ENCODE measurements at regions not wholly inside any gene's neighbourhood (a gene's known extent, or its start where the extent isn't known, plus 50 kb on each side); places are given as distances from the start of the nearest gene placed in this dataset.
"Not testable (repeated sequence)": the region's sequence is repeated elsewhere in the genome, so short reads cannot be mapped to it uniquely, and the experiment has no call there.

DNA sequence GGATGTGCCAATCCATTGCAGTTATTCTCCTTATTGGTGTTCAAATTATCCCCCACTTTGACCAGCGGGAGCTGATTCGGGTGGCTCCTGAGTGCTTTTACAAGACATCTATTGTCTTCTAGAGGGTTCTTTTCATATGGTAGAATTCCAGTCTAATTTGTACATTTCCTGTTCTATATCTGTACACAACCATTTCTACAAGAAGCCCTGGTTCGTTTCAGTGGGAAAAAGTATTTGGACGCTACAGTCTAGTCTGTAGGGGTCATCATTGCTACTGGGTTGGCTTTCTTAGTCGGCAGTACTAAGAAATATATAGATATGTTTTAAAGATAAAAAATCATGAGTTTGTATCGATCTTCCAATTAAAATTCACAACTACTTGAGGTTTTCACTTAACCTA is 262.6 kb downstream of the MAP2K6 start:
- Histone ChIP-seq H3K9ac (ENCODE audit: low read length) (no peak overlapping the region), H3K27me3 (ENCODE audit: control insufficient read depth, insufficient read depth, low read length) (no peaks in the 10 kb centered on the region), H3K4me3 (ENCODE audit: low read depth, low read length) (no peak overlapping the region), H3K4me1 (ENCODE audit: control insufficient read depth, insufficient read depth, low read length) (no peaks in the 10 kb centered on the region), H3K27ac (ENCODE audit: low read depth, low read length) (no peak overlapping the region), H3K9me3 (ENCODE audit: control insufficient read depth, insufficient read depth, low read depth, low read length) (peaks cover 3% of the 10 kb centered on the region; the same call in 1 of the 2 replicates), H3K36me3 (ENCODE audit: control insufficient read depth, insufficient read depth, low read length) (no peaks in the 10 kb centered on the region)

GRCh38 chr17:69678206-69678605 is 263.7 kb downstream of the MAP2K6 start:
- Histone ChIP-seq H3K4me3 (ENCODE audit: low read depth, low read length) (no peak overlapping the region), H3K4me1 (ENCODE audit: control insufficient read depth, insufficient read depth, low read length) (no peaks in the 10 kb centered on the region), H3K27ac (ENCODE audit: low read depth, low read length) (no peak overlapping the region), H3K9me3 (ENCODE audit: control insufficient read depth, insufficient read depth, low read depth, low read length) (peaks cover 3% of the 10 kb centered on the region; the same call in 1 of the 2 replicates), H3K9ac (ENCODE audit: low read length) (no peak overlapping the region), H3K27me3 (ENCODE audit: control insufficient read depth, insufficient read depth, low read length) (no peaks in the 10 kb centered on the region), H3K36me3 (ENCODE audit: control insufficient read depth, insufficient read depth, low read length) (no peaks in the 10 kb centered on the region)

- Histone ChIP-seq H3K27me3 (ENCODE audit: control insufficient read depth, insufficient read depth, low read length) (no peaks in the 10 kb centered on the region), H3K36me3 (ENCODE audit: control insufficient read depth, insufficient read depth, low read length) (no peaks in the 10 kb centered on the region), H3K9me3 (ENCODE audit: control insufficient read depth, insufficient read depth, low read depth, low read length) (peaks cover 3% of the 10 kb centered on the region; the same call in 1 of the 2 replicates)
These were observed 265.3 kb downstream of the MAP2K6 start for GRCh38 chr17:69679829-69680228.

DNA sequence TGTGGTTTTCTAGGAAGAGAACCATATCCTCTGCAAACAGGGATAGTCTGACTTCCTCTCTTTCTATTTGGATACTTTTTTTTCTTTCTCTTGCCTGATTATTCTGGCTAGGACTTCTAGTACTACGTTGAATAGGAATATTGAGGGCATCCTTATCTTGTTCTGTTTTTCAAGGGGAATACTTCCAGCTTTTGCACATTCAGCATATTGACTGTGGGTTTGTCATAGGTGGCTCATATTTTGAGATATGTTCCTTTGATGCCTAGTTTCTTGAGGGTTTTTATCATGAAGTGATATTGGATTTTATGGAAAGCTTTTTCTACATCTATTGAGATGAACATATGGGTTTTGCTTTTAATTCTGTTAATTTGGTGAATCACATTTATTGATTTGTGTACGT is 269.8 kb downstream of the MAP2K6 start:
- H3K9ac ChIP-seq (ENCODE audit: low read length): no peak overlapping the region
- no peaks in the 10 kb centered on the region for H3K36me3 ChIP-seq (ENCODE audit: control insufficient read depth, insufficient read depth, low read length)
- H3K4me3 ChIP-seq (ENCODE audit: low read depth, low read length): no peak overlapping the region
- H3K27me3 ChIP-seq (ENCODE audit: control insufficient read depth, insufficient read depth, low read length): no peaks in the 10 kb centered on the region
- no peak overlapping the region for H3K27ac ChIP-seq (ENCODE audit: low read depth, low read length)
- peaks cover 3% of the 10 kb centered on the region; the same call in 1 of the 2 replicates for H3K9me3 ChIP-seq (ENCODE audit: control insufficient read depth, insufficient read depth, low read depth, low read length)
- no peaks in the 10 kb centered on the region for H3K4me1 ChIP-seq (ENCODE audit: control insufficient read depth, insufficient read depth, low read length)

More at GRCh38 chr17:69679829-69680228, 265.3 kb downstream of the MAP2K6 start:
- H3K4me1 ChIP-seq (ENCODE audit: control insufficient read depth, insufficient read depth, low read length): no peaks in the 10 kb centered on the region
- no peak overlapping the region for H3K27ac ChIP-seq (ENCODE audit: low read depth, low read length)
- H3K4me3 ChIP-seq (ENCODE audit: low read depth, low read length): no peak overlapping the region
- no peak overlapping the region for H3K9ac ChIP-seq (ENCODE audit: low read length)

DNA sequence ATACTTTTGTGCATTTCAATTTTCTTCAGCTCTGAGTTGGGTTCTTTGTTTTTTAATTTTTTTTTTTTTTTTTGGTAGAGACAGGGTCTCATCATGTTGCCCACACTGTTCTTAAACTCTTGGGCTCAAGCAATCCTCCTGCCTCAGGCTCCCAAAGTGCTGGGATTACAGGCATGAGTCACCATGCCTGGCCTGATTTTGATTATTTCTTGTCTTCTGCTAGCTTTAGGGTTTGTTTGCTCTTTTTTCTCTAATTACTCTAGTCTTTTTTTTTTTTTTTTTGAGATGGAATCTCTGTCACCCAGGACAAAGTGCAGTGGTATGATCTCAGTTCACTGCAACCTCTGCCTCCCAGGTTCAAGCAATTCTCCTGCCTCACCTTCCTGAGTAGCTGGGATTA is 270.7 kb downstream of the MAP2K6 start:
- not testable (repeated sequence) for H3K27ac ChIP-seq (ENCODE audit: low read depth, low read length); H3K4me3 ChIP-seq (ENCODE audit: low read depth, low read length); H3K9me3 ChIP-seq (ENCODE audit: control insufficient read depth, insufficient read depth, low read depth, low read length); H3K36me3 ChIP-seq (ENCODE audit: control insufficient read depth, insufficient read depth, low read length); H3K4me1 ChIP-seq (ENCODE audit: control insufficient read depth, insufficient read depth, low read length); H3K9ac ChIP-seq (ENCODE audit: low read length); H3K27me3 ChIP-seq (ENCODE audit: control insufficient read depth, insufficient read depth, low read length)

- H3K36me3 ChIP-seq (ENCODE audit: control insufficient read depth, insufficient read depth, low read length): no peaks in the 10 kb centered on the region
- no peak overlapping the region for H3K4me3 ChIP-seq (ENCODE audit: low read depth, low read length)
- H3K27ac ChIP-seq (ENCODE audit: low read depth, low read length): no peak overlapping the region
- H3K4me1 ChIP-seq (ENCODE audit: control insufficient read depth, insufficient read depth, low read length): no peaks in the 10 kb centered on the region
- H3K9me3 ChIP-seq (ENCODE audit: control insufficient read depth, insufficient read depth, low read depth, low read length): no peaks in the 10 kb centered on the region
- no peaks in the 10 kb centered on the region for H3K27me3 ChIP-seq (ENCODE audit: control insufficient read depth, insufficient read depth, low read length)
- H3K9ac ChIP-seq (ENCODE audit: low read length): no peak overlapping the region
These were observed 276.0 kb downstream of the MAP2K6 start for GRCh38 chr17:69690531-69690930.

DNA sequence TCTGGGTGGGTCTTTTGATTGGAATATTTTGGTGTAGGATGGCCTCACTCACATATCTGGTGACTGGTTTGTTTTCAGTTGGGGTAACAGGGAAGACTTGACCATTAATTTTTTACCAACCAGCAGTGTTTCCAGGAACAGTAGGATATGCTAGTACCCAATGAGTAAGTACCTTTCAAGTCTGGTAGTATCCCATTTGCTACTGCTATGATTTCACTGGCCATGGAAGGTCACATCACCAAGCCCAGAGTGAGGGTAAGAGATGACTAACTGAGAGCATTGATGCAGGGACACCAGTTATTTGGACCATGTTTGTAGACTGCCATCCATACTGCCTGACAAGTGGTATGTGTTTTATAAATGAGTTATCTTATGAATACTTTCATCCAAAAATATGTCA is 277.7 kb downstream of the MAP2K6 start:
- Histone ChIP-seq H3K9me3 (ENCODE audit: control insufficient read depth, insufficient read depth, low read depth, low read length) (peaks cover 13% of the 10 kb centered on the region), H3K4me1 (ENCODE audit: control insufficient read depth, insufficient read depth, low read length) (no peaks in the 10 kb centered on the region), H3K27ac (ENCODE audit: low read depth, low read length) (no peak overlapping the region), H3K9ac (ENCODE audit: low read length) (no peak overlapping the region), H3K27me3 (ENCODE audit: control insufficient read depth, insufficient read depth, low read length) (no peaks in the 10 kb centered on the region), H3K36me3 (ENCODE audit: control insufficient read depth, insufficient read depth, low read length) (no peaks in the 10 kb centered on the region), H3K4me3 (ENCODE audit: low read depth, low read length) (no peak overlapping the region)

DNA sequence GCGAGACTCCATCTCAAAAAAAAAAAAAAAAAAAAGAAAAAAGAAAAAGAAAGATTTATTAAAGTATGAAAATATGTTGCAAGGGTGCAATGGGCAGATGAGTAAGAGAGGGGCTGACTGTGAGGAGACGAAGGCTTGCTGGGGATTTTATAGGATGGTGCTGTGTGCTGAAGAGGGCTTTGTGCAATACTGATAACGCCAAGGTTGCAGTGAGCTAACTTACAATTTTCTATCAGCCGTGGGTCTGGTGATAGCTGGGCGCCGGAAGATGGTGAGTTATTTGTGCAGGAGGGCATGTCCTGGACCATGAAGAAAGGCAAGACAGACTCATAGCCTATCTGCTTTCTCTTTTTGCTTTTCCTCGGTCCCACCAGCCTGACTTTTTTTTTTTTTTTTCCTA is 281.1 kb downstream of the MAP2K6 start:
- Histone ChIP-seq H3K4me1 (ENCODE audit: control insufficient read depth, insufficient read depth, low read length) (no peaks in the 10 kb centered on the region), H3K27me3 (ENCODE audit: control insufficient read depth, insufficient read depth, low read length) (no peaks in the 10 kb centered on the region), H3K4me3 (ENCODE audit: low read depth, low read length) (no peak overlapping the region), H3K36me3 (ENCODE audit: control insufficient read depth, insufficient read depth, low read length) (no peaks in the 10 kb centered on the region), H3K27ac (ENCODE audit: low read depth, low read length) (no peak overlapping the region), H3K9ac (ENCODE audit: low read length) (no peak overlapping the region), H3K9me3 (ENCODE audit: control insufficient read depth, insufficient read depth, low read depth, low read length) (peaks cover 45% of the 10 kb centered on the region)

GRCh38 chr17:69696650-69697049 is 282.2 kb downstream of the MAP2K6 start:
- no peaks in the 10 kb centered on the region for H3K36me3 ChIP-seq (ENCODE audit: control insufficient read depth, insufficient read depth, low read length)
- H3K27me3 ChIP-seq (ENCODE audit: control insufficient read depth, insufficient read depth, low read length): no peaks in the 10 kb centered on the region
- H3K9ac ChIP-seq (ENCODE audit: low read length): no peak overlapping the region
- no peak overlapping the region for H3K27ac ChIP-seq (ENCODE audit: low read depth, low read length)
- no peaks in the 10 kb centered on the region for H3K4me1 ChIP-seq (ENCODE audit: control insufficient read depth, insufficient read depth, low read length)
- no peak overlapping the region for H3K4me3 ChIP-seq (ENCODE audit: low read depth, low read length)
- H3K9me3 ChIP-seq (ENCODE audit: control insufficient read depth, insufficient read depth, low read depth, low read length): peaks cover 45% of the 10 kb centered on the region

DNA sequence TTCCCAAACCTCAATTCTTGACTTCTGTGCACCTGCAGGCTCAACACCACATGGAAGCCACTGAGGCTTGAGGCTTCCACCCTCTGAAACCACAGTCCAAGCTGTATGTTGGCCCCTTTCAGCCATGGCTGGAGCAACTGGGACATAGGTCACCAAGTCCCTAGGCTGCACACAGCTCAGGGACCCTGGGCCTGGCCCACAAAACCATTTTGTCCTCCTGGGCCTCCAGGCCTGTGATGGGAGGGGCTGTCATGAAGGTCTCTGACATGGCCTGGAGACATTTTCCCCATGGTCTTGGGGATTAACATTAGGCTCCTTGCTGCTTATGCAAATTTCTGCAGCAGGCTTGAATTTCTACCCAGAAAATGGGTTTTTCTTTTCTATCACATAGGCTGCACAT is 283.9 kb downstream of the MAP2K6 start:
- H3K27ac ChIP-seq (ENCODE audit: low read depth, low read length); H3K4me3 ChIP-seq (ENCODE audit: low read depth, low read length); H3K36me3 ChIP-seq (ENCODE audit: control insufficient read depth, insufficient read depth, low read length); H3K9ac ChIP-seq (ENCODE audit: low read length); H3K4me1 ChIP-seq (ENCODE audit: control insufficient read depth, insufficient read depth, low read length); H3K27me3 ChIP-seq (ENCODE audit: control insufficient read depth, insufficient read depth, low read length): not testable (repeated sequence)
- peaks cover 45% of the 10 kb centered on the region for H3K9me3 ChIP-seq (ENCODE audit: control insufficient read depth, insufficient read depth, low read depth, low read length)

DNA sequence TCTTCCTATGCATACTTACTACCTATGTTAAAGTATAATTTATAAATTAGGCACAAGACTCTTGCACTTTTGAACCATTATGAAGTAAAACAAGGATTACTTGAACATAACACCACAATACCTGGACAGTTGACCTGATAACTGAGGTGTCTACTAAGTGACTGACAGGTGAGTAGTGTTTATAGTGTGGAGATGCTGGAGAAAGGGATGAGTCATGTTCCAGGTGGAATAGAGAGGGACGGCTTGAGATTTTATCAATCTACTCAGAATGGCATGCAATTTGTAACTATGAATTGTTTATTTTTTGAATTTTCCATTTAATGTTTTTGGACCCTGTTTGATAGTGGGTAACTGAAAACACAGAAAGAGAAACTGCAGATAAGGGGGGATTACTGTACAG is 287.6 kb downstream of the MAP2K6 start:
- Histone ChIP-seq H3K4me1 (ENCODE audit: control insufficient read depth, insufficient read depth, low read length) (no peaks in the 10 kb centered on the region), H3K27ac (ENCODE audit: low read depth, low read length) (no peak overlapping the region), H3K27me3 (ENCODE audit: control insufficient read depth, insufficient read depth, low read length) (no peaks in the 10 kb centered on the region), H3K36me3 (ENCODE audit: control insufficient read depth, insufficient read depth, low read length) (no peaks in the 10 kb centered on the region), H3K9me3 (ENCODE audit: control insufficient read depth, insufficient read depth, low read depth, low read length) (peaks cover 33% of the 10 kb centered on the region), H3K9ac (ENCODE audit: low read length) (no peak overlapping the region), H3K4me3 (ENCODE audit: low read depth, low read length) (no peak overlapping the region)

- Histone ChIP-seq H3K4me1 (ENCODE audit: control insufficient read depth, insufficient read depth, low read length) (no peaks in the 10 kb centered on the region), H3K27ac (ENCODE audit: low read depth, low read length) (no peak overlapping the region), H3K36me3 (ENCODE audit: control insufficient read depth, insufficient read depth, low read length) (no peaks in the 10 kb centered on the region), H3K4me3 (ENCODE audit: low read depth, low read length) (no peak overlapping the region), H3K9me3 (ENCODE audit: control insufficient read depth, insufficient read depth, low read depth, low read length) (peaks cover 19% of the 10 kb centered on the region), H3K27me3 (ENCODE audit: control insufficient read depth, insufficient read depth, low read length) (no peaks in the 10 kb centered on the region), H3K9ac (ENCODE audit: low read length) (no peak overlapping the region)
These were observed 289.3 kb downstream of the MAP2K6 start for GRCh38 chr17:69703751-69704150.
